22Rv1 (cell line): ENCODE measurements at regions not wholly inside any gene's neighbourhood (a gene's known extent, or its start where the extent isn't known, plus 50 kb on each side); places are given as distances from the start of the nearest gene placed in this dataset.

Experiments used
- CTCF ChIP-seq: fragments of 450-650 bp; IDR thresholded peaks from 2 replicates; pipeline ENCODE4 v1.5.1; 2017; ENCODE audit warnings: mild to moderate bottlenecking
- ZFX ChIP-seq: fragments of 450-650 bp; IDR thresholded peaks from 2 replicates; pipeline ENCODE4 v1.6.1; 2017; ENCODE audit warnings: antibody characterized with exemption, borderline replicate concordance

DNA sequence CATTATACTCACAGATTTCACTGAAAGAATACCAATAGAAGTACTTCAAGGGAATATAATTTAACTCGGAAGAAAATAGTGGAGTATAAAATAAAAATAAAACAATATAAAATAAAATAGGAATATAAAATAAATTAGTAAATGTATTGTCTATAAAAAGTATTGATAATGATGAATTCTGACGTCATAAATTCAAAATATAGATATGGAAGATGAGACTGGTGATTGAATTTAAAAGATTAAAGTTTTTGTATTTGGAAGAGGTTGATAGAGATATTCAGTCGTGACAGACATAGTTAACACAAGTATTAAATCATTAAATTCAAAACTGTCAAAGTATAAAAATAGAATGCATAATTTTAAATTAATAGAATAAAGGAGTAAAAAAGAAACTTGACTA lies 964.9 kb upstream of the C9orf72 start:
- no peak for TF ChIP-seq CTCF
- TF ChIP-seq ZFX, result no peak
